ENCODE measurements at regions not wholly inside any gene's neighbourhood (a gene's known extent, or its start where the extent isn't known, plus 50 kb on each side); places are given as distances from the start of the nearest gene placed in this dataset.

DNA sequence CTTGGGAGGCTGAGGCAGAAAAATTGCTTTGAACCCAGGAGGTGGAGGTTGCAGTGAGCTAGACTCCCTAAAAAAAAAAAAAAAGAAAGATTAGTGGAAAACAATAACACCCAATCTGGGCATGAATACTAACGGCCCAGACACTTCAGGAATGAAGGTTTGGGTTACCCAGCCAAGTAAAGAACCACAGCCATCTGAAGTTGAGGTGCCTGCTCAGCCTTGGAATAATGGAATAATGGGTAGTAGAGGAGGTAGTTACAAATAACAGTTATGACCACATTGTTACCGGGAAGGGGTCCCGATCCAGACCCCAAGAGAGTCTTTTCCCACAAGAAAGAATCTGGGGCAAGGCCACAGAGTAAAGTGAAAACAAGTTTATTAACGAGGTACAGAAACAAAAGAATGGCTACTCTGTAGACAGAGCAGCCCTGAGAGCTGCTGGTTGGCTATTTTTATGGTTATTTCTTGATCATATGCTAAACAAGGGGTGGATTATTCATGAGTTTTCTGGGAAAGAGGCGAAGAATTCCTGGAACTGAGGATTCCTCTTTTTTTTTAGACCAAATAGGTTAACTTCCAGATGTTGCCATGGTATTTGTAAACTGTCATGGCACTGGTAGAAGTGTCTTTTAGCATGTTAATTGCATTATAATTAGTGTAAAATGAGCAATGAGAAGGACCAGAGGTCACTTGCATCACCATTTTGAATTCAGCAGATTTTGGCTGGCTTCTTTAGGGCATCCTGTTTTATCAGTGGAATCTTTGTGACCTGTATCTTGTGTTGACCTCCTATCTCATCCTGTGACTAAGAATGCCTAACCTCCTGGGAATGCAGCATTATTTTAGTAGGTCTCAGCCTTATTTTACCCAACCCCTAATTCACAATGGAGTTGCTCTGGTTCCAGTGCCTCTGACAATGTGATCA is 96.2 kb upstream of the HAAO start:
- Histone ChIP-seq H3K4me3 (no peak overlapping the region), H3K27ac (no peak overlapping the region), H3K4me1 (no peaks in the 10 kb centered on the region), H3K9me3 (peaks cover 0 to 8% (median 0%) of the 10 kb centered on the region in 4 donors), H3K36me3 (no peaks in the 10 kb centered on the region), H3K27me3 (no peaks in the 10 kb centered on the region)
- 74 to 83% methylated on average over 5 of the region's 5 CpGs for WGBS, 2 donors
- TF ChIP-seq, protein P1, sequence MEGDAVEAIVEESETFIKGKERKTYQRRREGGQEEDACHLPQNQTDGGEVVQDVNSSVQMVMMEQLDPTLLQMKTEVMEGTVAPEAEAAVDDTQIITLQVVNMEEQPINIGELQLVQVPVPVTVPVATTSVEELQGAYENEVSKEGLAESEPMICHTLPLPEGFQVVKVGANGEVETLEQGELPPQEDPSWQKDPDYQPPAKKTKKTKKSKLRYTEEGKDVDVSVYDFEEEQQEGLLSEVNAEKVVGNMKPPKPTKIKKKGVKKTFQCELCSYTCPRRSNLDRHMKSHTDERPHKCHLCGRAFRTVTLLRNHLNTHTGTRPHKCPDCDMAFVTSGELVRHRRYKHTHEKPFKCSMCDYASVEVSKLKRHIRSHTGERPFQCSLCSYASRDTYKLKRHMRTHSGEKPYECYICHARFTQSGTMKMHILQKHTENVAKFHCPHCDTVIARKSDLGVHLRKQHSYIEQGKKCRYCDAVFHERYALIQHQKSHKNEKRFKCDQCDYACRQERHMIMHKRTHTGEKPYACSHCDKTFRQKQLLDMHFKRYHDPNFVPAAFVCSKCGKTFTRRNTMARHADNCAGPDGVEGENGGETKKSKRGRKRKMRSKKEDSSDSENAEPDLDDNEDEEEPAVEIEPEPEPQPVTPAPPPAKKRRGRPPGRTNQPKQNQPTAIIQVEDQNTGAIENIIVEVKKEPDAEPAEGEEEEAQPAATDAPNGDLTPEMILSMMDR (IDR thresholded peaks at IDR 0.05), result no peak
- TF ChIP-seq POLR2A (IDR thresholded peaks at IDR 0.05) (no peak), EP300 (IDR thresholded peaks at IDR 0.05) (no peak)
- no peak for DNase-seq (ENCODE audit: low spot score in 2 of 2)

DNA sequence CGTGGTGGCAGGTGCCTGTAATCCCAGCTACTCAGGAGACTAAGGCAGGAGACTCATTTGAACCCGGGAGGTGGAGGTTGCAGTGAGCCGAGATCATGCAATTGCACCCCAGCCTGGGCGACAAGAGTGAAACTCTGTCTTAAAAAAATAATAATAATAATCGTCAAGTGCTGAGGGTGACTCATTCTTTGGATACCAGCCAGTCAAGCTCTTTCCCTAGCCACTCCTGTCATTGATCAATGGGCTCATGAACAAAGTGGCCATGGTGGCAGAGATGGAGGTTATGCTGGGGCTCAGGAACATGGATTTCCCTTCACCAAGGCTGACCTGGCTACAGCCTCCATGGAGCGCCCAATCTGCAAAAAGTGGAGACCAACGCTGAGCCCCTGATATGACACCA is 94.5 kb upstream of the HAAO start:
- H3K4me3 ChIP-seq, result no peak overlapping the region
- 69 to 70% methylated on average over 7 of the region's 7 CpGs for WGBS, 2 donors
- H3K27me3 ChIP-seq, result no peaks in the 10 kb centered on the region
- H3K9me3 ChIP-seq, result peaks cover 0 to 8% (median 0%) of the 10 kb centered on the region in 4 donors
- H3K36me3 ChIP-seq, result no peaks in the 10 kb centered on the region
- no peaks in the 10 kb centered on the region for H3K4me1 ChIP-seq
- no peak overlapping the region for H3K27ac ChIP-seq
- no peak for DNase-seq (ENCODE audit: low spot score in 2 of 2)
- TF ChIP-seq POLR2A (IDR thresholded peaks at IDR 0.05), result no peak
- TF ChIP-seq, protein P1 (IDR thresholded peaks at IDR 0.05), result no peak
- TF ChIP-seq EP300 (IDR thresholded peaks at IDR 0.05), result no peak

GRCh38 chr2:42882756-42883155 is 90.4 kb upstream of the HAAO start:
- no peak for TF ChIP-seq EP300 (IDR thresholded peaks at IDR 0.05)
- TF ChIP-seq, protein P1 (IDR thresholded peaks at IDR 0.05), result no peak
- no peak for TF ChIP-seq POLR2A (IDR thresholded peaks at IDR 0.05)
- 92% methylated on average over 1 of the region's 1 CpG for WGBS, 2 donors
- no peaks in the 10 kb centered on the region for H3K36me3 ChIP-seq
- H3K27ac ChIP-seq, result no peak overlapping the region
- DNase-seq (ENCODE audit: low spot score in 2 of 2), result no peak
- H3K4me3 ChIP-seq, result no peak overlapping the region
- peaks cover 0 to 30% (median 6%) of the 10 kb centered on the region in 4 donors for H3K4me1 ChIP-seq
- no peaks in the 10 kb centered on the region for H3K27me3 ChIP-seq
- no peaks in the 10 kb centered on the region for H3K9me3 ChIP-seq

DNA sequence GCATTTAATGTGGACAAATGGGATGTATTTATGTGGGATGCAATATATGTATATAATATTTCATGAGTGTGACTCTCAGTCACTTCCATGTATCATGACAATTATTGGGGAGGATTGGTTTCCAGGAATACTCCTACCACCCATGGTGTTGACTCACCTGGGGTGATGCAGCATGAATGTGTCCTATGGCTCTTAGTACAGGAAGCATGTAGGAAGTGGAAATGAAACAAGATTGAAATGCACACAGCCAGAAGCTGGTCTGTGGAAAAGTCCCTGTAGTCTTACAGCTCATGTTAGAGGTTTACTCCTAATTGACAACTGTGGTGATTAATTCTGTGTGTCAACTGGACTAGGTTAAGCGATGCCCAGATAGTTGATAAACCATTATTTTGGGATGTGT is 89.3 kb upstream of the HAAO start:
- H3K27ac ChIP-seq, result peak overlapping the region in 1 of 4 donors; percentile 56
- peaks cover 0 to 35% (median 6%) of the 10 kb centered on the region in 4 donors for H3K4me1 ChIP-seq
- TF ChIP-seq, protein P1 (IDR thresholded peaks at IDR 0.05), result no peak
- TF ChIP-seq EP300 (IDR thresholded peaks at IDR 0.05) (no peak), POLR2A (IDR thresholded peaks at IDR 0.05) (no peak)
- H3K36me3 ChIP-seq, result no peaks in the 10 kb centered on the region
- no peak overlapping the region for H3K4me3 ChIP-seq
- no peaks in the 10 kb centered on the region for H3K27me3 ChIP-seq
- 84 to 89% methylated on average over 1 of the region's 1 CpG for WGBS, 2 donors
- H3K9me3 ChIP-seq, result no peaks in the 10 kb centered on the region
- DNase-seq (ENCODE audit: low spot score in 2 of 2), result no peak

Data from tibial nerve (tissue), 4 donors.